SKM-1 treated with dmso at 0.1 percent for 144 hours (cell line): ENCODE measurements at regions not wholly inside any gene's neighbourhood (a gene's known extent, or its start where the extent isn't known, plus 50 kb on each side); places are given as distances from the start of the nearest gene placed in this dataset.
"Not testable (repeated sequence)": the region's sequence is repeated elsewhere in the genome, so short reads cannot be mapped to it uniquely, and the experiment has no call there.

ENCODE experiments used
- DNase-seq: peaks from one replicate; lab custom pipeline; 2025; ENCODE audit not compliant: unreplicated experiment; lab: John Stamatoyannopoulos, UW

- DNase-seq = no peak
Observed at GRCh38 chr2:128591861-128592822, 273.5 kb upstream of the HS6ST1 start.

- no peak for DNase-seq
Observed at GRCh38 chr2:128593518-128593878, 274.8 kb upstream of the HS6ST1 start.

- no peak for DNase-seq
Observed at GRCh38 chr2:128593879-128594650, 275.4 kb upstream of the HS6ST1 start.

DNA sequence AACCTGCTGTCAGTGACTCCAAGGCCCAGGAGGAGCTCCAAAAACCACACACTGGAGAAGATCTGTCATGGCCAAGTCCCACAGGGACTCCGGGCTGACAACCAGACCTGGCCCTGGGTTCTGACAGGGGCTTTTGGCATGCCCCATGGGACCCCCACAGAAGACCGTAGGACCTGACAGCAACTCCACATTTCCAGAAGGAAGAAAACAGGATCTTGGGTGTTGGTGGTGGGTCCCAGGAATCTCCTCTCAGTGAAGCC lies 275.9 kb upstream of the HS6ST1 start:
- no peak for DNase-seq

GRCh38 chr2:128594953-128595677 lies 276.4 kb upstream of the HS6ST1 start:
- no peak for DNase-seq

- DNase-seq = no peak
Observed at GRCh38 chr2:128595763-128596395, 277.2 kb upstream of the HS6ST1 start.

- no peak for DNase-seq
Observed at GRCh38 chr2:128596396-128597120, 277.9 kb upstream of the HS6ST1 start.

DNA sequence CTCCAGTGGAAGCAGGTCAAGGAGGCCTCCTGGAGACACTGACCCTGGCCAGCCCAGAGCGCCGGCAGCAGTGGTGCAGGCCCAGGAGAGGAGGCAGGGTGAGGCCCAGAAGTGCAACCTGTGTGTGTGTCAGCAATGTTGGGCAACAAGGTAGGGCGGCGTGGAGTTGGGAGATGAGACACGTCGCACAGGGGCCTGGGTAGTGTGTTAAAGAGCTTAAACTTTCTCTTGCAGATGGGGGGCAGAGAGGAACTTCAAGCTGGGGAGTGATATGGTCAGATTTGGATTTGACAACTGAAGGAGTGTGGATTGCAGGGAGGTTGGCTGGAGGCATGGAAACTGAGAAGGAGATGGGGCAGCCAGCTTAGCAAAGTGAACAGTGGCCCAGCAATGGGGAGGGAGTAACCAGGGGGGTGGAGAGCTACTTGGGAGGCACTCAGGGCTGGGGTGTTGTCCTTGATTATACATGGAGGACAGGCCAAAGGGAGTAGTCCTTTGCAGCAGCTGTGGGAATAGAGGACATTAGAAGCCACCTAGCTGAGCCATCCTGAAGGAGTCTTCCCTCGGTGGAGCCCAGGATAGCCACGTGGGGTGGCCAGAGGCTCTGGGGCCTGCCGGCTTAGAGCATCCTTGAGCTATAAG lies 278.6 kb upstream of the HS6ST1 start:
- DNase-seq = no peak

DNA sequence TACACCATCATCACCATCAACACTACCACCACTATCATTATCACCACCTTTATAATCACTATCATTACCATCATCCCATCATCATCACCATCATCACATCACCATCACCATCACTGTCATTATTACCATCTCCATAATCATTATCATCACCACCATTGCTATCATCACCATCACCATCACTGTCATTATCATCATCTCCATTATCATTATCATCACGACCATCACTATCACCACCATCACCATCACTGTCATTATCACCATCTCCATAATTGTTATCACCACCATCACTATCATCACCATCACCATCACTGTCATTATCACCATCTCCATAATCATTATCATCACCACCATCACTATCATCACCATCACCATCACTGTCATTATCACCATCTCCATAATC lies 279.6 kb upstream of the HS6ST1 start:
- DNase-seq = not testable (repeated sequence)

GRCh38 chr2:128598862-128599441 lies 280.3 kb upstream of the HS6ST1 start:
- no peak for DNase-seq

DNA sequence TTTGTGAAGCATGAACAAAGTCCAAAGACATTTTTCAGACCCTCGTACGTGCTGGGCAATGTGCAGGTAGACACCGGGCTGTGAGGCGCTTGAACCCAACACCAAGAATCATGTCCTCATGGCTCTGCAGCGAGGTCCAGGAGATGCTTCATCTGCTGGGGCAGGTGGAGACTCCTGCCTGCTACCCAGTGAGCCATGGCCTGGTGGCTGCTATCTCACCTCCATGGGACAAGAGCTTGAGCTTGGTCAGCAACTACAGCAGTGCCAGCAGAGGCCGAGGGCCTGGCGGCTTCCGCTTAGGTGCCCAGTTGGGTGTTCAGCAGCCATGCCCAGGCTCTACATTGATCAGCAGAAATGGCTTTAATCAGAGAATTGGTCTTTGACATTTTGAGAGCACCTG lies 281.0 kb upstream of the HS6ST1 start:
- no peak for DNase-seq

- DNase-seq = no peak
Observed at GRCh38 chr2:128600581-128601297, 282.1 kb upstream of the HS6ST1 start.

- DNase-seq = no peak
Observed at GRCh38 chr2:128601298-128602037, 282.8 kb upstream of the HS6ST1 start.

DNA sequence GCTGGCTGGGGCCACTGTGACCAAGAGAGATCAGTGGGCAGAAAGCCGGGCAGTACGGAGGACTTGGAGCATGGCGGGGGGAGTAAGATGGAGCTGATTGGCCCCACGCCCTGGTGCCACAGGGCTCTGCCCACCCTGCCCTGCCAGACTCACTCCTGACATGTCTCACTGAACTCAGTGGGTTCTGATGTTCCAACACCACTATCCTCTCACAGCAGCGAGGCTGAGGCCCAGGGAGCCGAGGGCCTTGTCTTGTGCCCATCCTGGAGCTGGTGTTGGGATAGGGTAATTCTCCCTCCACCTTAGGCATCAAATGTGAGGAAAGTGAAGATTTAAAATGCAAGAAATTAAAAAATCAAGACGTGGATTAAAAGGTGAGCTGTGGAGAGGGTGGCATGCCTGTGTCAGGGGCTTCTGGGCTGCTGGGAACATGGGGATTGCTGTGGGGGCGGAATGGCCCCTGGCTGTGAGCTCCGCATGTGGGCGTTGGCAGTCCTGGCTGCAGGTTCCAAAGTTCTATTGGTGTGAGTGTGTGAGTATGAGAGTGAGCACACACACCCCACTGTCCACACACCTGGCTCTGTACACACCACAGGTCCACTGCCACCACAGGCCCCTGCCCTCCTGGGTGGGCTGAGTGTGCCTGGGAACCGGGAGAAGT lies 283.5 kb upstream of the HS6ST1 start:
- DNase-seq = no peak

DNA sequence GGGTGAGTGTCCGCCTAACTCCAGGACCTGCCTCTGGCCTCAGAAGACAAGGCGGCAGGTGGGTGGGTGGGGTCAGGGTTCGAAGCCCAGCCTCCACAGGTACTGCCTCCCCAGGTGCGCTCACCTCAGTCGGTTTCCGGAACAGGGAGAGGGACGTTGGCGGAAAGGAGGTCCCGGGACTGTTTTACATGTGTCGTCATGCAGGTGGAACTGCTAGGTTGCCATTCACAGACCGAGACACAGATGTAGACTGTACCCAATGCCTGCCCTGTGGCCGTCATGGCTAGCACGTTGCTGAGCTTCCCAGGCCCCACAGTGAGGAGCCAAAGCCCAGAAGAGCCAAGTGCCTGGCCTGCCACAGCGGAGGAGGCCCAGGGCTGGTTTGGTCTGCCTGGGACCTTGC lies 284.0 kb upstream of the HS6ST1 start:
- DNase-seq = no peak

- no peak for DNase-seq
Observed at GRCh38 chr2:128603411-128603924, 284.8 kb upstream of the HS6ST1 start.

- DNase-seq = no peak
Observed at GRCh38 chr2:128604045-128604444, 285.4 kb upstream of the HS6ST1 start.

GRCh38 chr2:128604581-128604980 lies 285.9 kb upstream of the HS6ST1 start:
- not testable (repeated sequence) for DNase-seq
